Smooth muscle cell (in vitro differentiated cells): ENCODE measurements at regions not wholly inside any gene's neighbourhood (a gene's known extent, or its start where the extent isn't known, plus 50 kb on each side); places are given as distances from the start of the nearest gene placed in this dataset.

Experiments used
- DNase-seq: peaks from one replicate; lab custom pipeline; 2025; ENCODE audit not compliant: unreplicated experiment; lab: John Stamatoyannopoulos, UW
- H2AFZ ChIP-seq: fragments of 200-600 bp; sonication (generic); 2 replicates; pipeline ENCODE4 v1.6.0; 2016; ENCODE audit warnings: antibody characterized with exemption, low read depth, mild to moderate bottlenecking
- H3F3A ChIP-seq: fragments of 200-600 bp; sonication (generic); 2 replicates; pipeline ENCODE4 v1.6.0; 2017; ENCODE audit warnings: antibody characterized with exemption, low read depth
- H3K27ac ChIP-seq: fragments of 200-600 bp; sonication (generic); 2 replicates; pipeline ENCODE4 v1.5.1; 2016; ENCODE audit warnings: low read depth, mild to moderate bottlenecking
- H3K27me3 ChIP-seq: fragments of 200-600 bp; sonication (generic); 2 replicates; pipeline ENCODE4 v1.6.1; 2016; ENCODE audit warnings: low read depth, mild to moderate bottlenecking
- H3K36me3 ChIP-seq: fragments of 200-600 bp; sonication (generic); 2 replicates; pipeline ENCODE4 v1.5.1; 2016; ENCODE audit warnings: low read depth
- H3K4me1 ChIP-seq: fragments of 200-600 bp; sonication (generic); 2 replicates; pipeline ENCODE4 v1.5.1; 2016; ENCODE audit warnings: low read depth
- H3K4me2 ChIP-seq: fragments of 200-600 bp; sonication (generic); 2 replicates; pipeline ENCODE4 v1.6.0; 2016; ENCODE audit warnings: mild to moderate bottlenecking
- H3K4me3 ChIP-seq: fragments of 200-600 bp; sonication (generic); 2 replicates; pipeline ENCODE4 v1.5.1; 2016; ENCODE audit warnings: mild to moderate bottlenecking
- H3K79me2 ChIP-seq: fragments of 200-600 bp; sonication (generic); 2 replicates; pipeline ENCODE4 v1.6.0; 2016; ENCODE audit warnings: low read depth, mild to moderate bottlenecking
- H3K9ac ChIP-seq: fragments of 200-600 bp; sonication (generic); 2 replicates; pipeline ENCODE4 v1.6.0; 2016; ENCODE audit warnings: low read depth
- H3K9me3 ChIP-seq: fragments of 200-600 bp; sonication (generic); replicated peaks from 2 replicates; pipeline ENCODE4 v1.5.1; 2016; ENCODE audit warnings: low read depth
- H4K20me1 ChIP-seq: fragments of 200-600 bp; sonication (generic); 2 replicates; pipeline ENCODE4 v1.6.0; 2016; ENCODE audit warnings: low read depth
- WGBS: methylation state at CpG from one replicate; pipeline ENCODE4 v1.1.7; 2016; ENCODE audit warnings: low lambda C conversion rate; 5-methylcytosine and 5-hydroxymethylcytosine counted together
- TF ChIP-seq, protein P1 (sequence below): fragments of 200-600 bp; sonication (generic); IDR thresholded peaks from 2 replicates; pipeline ENCODE4 v1.5.1; 2017; ENCODE audit warnings: borderline replicate concordance, mild to moderate bottlenecking, antibody characterized with exemption; ENCODE audit not compliant: insufficient read depth, poor library complexity, severe bottlenecking

- Histone ChIP-seq H3K27me3 (no peaks in the 10 kb centered on the region), H3K9me3 (no peaks in the 10 kb centered on the region), H3K4me1 (peaks cover 10% of the 10 kb centered on the region), H3K36me3 (no peaks in the 10 kb centered on the region), H3K4me3 (no peak overlapping the region), H3K27ac (no peak overlapping the region), H4K20me1 (no peaks in the 10 kb centered on the region), H3K79me2 (no peaks in the 10 kb centered on the region), H3K9ac (no peak overlapping the region), H2AFZ (no peak overlapping the region), H3F3A (no peaks in the 10 kb centered on the region), H3K4me2 (no peak overlapping the region)
- TF ChIP-seq, protein P1, sequence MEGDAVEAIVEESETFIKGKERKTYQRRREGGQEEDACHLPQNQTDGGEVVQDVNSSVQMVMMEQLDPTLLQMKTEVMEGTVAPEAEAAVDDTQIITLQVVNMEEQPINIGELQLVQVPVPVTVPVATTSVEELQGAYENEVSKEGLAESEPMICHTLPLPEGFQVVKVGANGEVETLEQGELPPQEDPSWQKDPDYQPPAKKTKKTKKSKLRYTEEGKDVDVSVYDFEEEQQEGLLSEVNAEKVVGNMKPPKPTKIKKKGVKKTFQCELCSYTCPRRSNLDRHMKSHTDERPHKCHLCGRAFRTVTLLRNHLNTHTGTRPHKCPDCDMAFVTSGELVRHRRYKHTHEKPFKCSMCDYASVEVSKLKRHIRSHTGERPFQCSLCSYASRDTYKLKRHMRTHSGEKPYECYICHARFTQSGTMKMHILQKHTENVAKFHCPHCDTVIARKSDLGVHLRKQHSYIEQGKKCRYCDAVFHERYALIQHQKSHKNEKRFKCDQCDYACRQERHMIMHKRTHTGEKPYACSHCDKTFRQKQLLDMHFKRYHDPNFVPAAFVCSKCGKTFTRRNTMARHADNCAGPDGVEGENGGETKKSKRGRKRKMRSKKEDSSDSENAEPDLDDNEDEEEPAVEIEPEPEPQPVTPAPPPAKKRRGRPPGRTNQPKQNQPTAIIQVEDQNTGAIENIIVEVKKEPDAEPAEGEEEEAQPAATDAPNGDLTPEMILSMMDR: no peak
- no peak for DNase-seq
These were observed 470.4 kb upstream of the ROBO1 start for GRCh38 chr3:80238152-80238551.

DNA sequence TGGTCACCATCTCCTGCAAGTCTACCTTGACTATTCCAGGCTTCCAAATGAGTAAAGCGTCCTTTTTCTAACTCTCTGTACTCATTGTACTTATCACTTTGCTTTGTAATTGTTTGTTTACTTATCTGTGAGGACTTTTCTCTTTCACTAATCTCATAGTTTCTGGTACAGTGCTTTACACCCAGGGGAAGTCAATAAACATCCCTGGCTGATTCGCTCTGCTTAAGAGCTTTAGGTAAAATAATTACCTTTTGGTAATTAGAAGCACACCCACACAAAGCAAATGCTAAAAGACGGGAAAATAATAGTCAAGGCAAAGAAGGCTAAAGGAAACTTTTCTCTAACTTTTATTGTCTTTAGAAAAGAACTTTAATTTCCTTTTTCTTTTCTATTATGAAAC, 466.9 kb upstream of the ROBO1 start:
- TF ChIP-seq, protein P1: no peak
- H3K4me2 ChIP-seq: no peak overlapping the region

DNA sequence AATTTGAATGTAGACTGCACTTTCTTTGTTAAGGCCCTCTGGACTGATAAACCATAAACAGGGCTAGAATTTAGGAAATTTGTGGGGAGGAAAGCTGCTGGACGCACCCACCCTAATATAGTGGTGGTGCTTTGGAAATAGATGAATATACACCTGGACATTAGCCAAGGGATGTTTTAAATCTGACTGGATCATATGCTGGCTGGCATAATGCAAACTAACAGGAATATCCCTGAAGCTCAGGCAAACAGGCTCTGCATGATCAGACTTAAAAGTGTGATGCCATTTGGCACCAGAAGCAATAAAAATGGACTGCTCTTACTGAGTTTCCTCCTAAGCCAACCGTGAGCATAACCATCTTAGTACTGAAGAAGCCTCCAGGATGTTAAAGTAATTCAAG, 465.8 kb upstream of the ROBO1 start:
- H3F3A ChIP-seq: no peaks in the 10 kb centered on the region
- H3K79me2 ChIP-seq: no peaks in the 10 kb centered on the region
- H4K20me1 ChIP-seq: no peaks in the 10 kb centered on the region
- no peaks in the 10 kb centered on the region for H3K27me3 ChIP-seq
- WGBS: 88% methylated on average over 2 of the region's 2 CpGs
- no peaks in the 10 kb centered on the region for H3K9me3 ChIP-seq
- H3K4me2 ChIP-seq: no peak overlapping the region
- H3K27ac ChIP-seq: no peak overlapping the region
- TF ChIP-seq, protein P1: no peak
- H3K4me1 ChIP-seq: peaks cover 10% of the 10 kb centered on the region
- no peaks in the 10 kb centered on the region for H3K36me3 ChIP-seq
- no peak overlapping the region for H3K9ac ChIP-seq
- H3K4me3 ChIP-seq: no peak overlapping the region
- H2AFZ ChIP-seq: no peak overlapping the region
- no peak for DNase-seq

More for the DNA sequence above, 466.9 kb upstream of the ROBO1 start:
- Histone ChIP-seq H3K9me3 (no peaks in the 10 kb centered on the region), H3K4me1 (peaks cover 10% of the 10 kb centered on the region), H3K4me3 (no peak overlapping the region), H3K36me3 (no peaks in the 10 kb centered on the region), H3K27me3 (no peaks in the 10 kb centered on the region), H2AFZ (no peak overlapping the region), H3K79me2 (no peaks in the 10 kb centered on the region), H3F3A (no peaks in the 10 kb centered on the region), H4K20me1 (no peaks in the 10 kb centered on the region), H3K9ac (no peak overlapping the region), H3K27ac (no peak overlapping the region)
- no peak for DNase-seq
- WGBS: 62% methylated on average over 3 of the region's 3 CpGs

- WGBS: 34% methylated on average over 5 of the region's 5 CpGs
- TF ChIP-seq, protein P1: no peak
- Histone ChIP-seq H3K27ac (peak overlapping the region; percentile 78), H3K4me3 (no peak overlapping the region), H3F3A (no peaks in the 10 kb centered on the region), H2AFZ (peak overlapping the region; percentile 56), H3K36me3 (no peaks in the 10 kb centered on the region), H3K4me1 (peaks cover 10% of the 10 kb centered on the region), H3K27me3 (no peaks in the 10 kb centered on the region), H3K79me2 (no peaks in the 10 kb centered on the region), H3K9me3 (no peaks in the 10 kb centered on the region), H4K20me1 (no peaks in the 10 kb centered on the region), H3K9ac (peak overlapping the region; percentile 17), H3K4me2 (peak overlapping the region; percentile 49)
- DNase-seq: no peak
These were observed 465.0 kb upstream of the ROBO1 start for GRCh38 chr3:80232760-80233159.
